Hepatocyte (in vitro differentiated cells): ENCODE measurements at regions not wholly inside any gene's neighbourhood (a gene's known extent, or its start where the extent isn't known, plus 50 kb on each side); places are given as distances from the start of the nearest gene placed in this dataset.
A peak's percentile ranks its signal among the peaks of the same experiment; 100 is the strongest.

ENCODE experiments used
- DNase-seq: peaks from one replicate; pipeline ENCODE4 v3.0.0-alpha.2; 2016; ENCODE audit warnings: low spot score
- H2AFZ ChIP-seq: fragments of 200-600 bp; sonication (generic); 2 replicates; pipeline ENCODE4 v1.6.0; 2016; ENCODE audit warnings: antibody characterized with exemption, mild to moderate bottlenecking
- H3K27ac ChIP-seq: fragments of 200-600 bp; sonication (generic); 2 replicates; pipeline ENCODE4 v1.5.1; 2016; ENCODE audit warnings: mild to moderate bottlenecking
- H3K27me3 ChIP-seq: fragments of 200-600 bp; sonication (generic); 2 replicates; pipeline ENCODE4 v1.6.1; 2016
- H3K36me3 ChIP-seq: fragments of 200-600 bp; sonication (generic); replicated peaks from 2 replicates; pipeline ENCODE4 v1.5.1; 2016; ENCODE audit warnings: low read depth; ENCODE audit not compliant: insufficient read depth
- H3K4me1 ChIP-seq: fragments of 200-600 bp; sonication (generic); 2 replicates; pipeline ENCODE4 v1.5.1; 2016; ENCODE audit warnings: mild to moderate bottlenecking, moderate library complexity; ENCODE audit not compliant: insufficient read depth
- H3K4me2 ChIP-seq: fragments of 200-600 bp; sonication (generic); 2 replicates; pipeline ENCODE4 v1.6.0; 2016
- H3K4me3 ChIP-seq: fragments of 200-600 bp; sonication (generic); 2 replicates; pipeline ENCODE4 v1.5.1; 2016; ENCODE audit warnings: mild to moderate bottlenecking
- H3K79me2 ChIP-seq: fragments of 200-600 bp; sonication (generic); 2 replicates; pipeline ENCODE4 v1.6.0; 2017; ENCODE audit warnings: mild to moderate bottlenecking
- H3K9me2 ChIP-seq: fragments of 200-600 bp; sonication (generic); replicated peaks from 2 replicates; pipeline ENCODE4 v1.6.0; 2017; ENCODE audit warnings: mild to moderate bottlenecking; ENCODE audit not compliant: insufficient read depth
- H3K9me3 ChIP-seq: fragments of 200-600 bp; sonication (generic); 2 replicates; pipeline ENCODE4 v1.5.1; 2016; ENCODE audit warnings: low read depth, mild to moderate bottlenecking
- H4K20me1 ChIP-seq: fragments of 200-600 bp; sonication (generic); 2 replicates; pipeline ENCODE4 v1.6.0; 2016; ENCODE audit warnings: mild to moderate bottlenecking; ENCODE audit not compliant: insufficient read depth, poor library complexity, severe bottlenecking
- EZH2 ChIP-seq: fragments of 200-600 bp; sonication (generic); IDR thresholded peaks from 2 replicates; pipeline ENCODE4 v1.6.1; 2016; ENCODE audit warnings: antibody characterized with exemption, mild to moderate bottlenecking, borderline replicate concordance
- EZH2phosphoT487 ChIP-seq: fragments of 200-600 bp; sonication (generic); IDR thresholded peaks from one replicate; pipeline ENCODE4 v1.6.1; 2018; ENCODE audit warnings: antibody characterized with exemption, mild to moderate bottlenecking, low read depth, moderate library complexity; ENCODE audit not compliant: unreplicated experiment, severe bottlenecking
- WGBS: methylation state at CpG from one replicate; pipeline ENCODE4 v1.1.6; 2016; ENCODE audit warnings: low lambda C conversion rate; ENCODE audit errors: missing lambda C conversion rate; 5-methylcytosine and 5-hydroxymethylcytosine counted together
- TF ChIP-seq, protein P1 (sequence below): fragments of 200-600 bp; sonication (generic); IDR thresholded peaks from 2 replicates; pipeline ENCODE4 v1.5.1; 2016; ENCODE audit warnings: antibody characterized with exemption, mild to moderate bottlenecking; ENCODE audit not compliant: poor library complexity

DNA sequence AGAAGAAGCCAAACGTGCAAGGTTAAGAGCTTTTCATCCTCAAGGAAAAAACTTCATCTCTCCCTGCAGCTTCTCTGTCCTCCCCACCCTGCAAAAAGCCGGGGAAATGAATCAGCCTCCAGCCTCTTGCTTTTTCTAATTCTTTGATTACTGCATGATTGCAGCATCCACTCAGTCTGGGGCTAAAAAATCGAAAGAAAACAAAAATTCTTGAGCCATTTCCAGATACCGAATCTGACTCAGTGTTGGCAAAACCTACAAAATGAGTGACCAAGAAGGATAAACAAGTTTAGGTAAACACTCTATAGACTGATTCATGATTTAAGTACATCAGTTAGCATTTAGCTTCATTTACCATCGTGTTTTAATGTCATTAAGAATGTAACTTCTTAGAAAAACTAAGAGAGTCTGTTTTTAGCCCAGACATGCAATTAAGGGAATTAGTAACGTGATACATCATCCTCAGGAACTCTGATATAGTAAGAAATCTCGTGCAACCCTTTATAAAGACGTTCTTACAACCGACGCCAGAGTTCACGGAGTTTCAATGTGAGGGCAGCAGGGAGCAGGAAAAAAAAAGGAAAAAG lies 287.3 kb upstream of the FOXF1 start:
- Histone ChIP-seq H3K36me3 (no peaks in the 10 kb centered on the region), H3K27ac (peak overlapping the region; percentile 89), H3K79me2 (no peaks in the 10 kb centered on the region), H2AFZ (no peak overlapping the region), H3K4me1 (peaks cover 44% of the 10 kb centered on the region), H4K20me1 (no peaks in the 10 kb centered on the region), H3K4me2 (peak overlapping the region; percentile 72), H3K9me3 (no peaks in the 10 kb centered on the region), H3K4me3 (peak overlapping the region; percentile 9), H3K9me2 (no peaks in the 10 kb centered on the region), H3K27me3 (no peaks in the 10 kb centered on the region)
- no peak for TF ChIP-seq EZH2phosphoT487
- TF ChIP-seq, protein P1, sequence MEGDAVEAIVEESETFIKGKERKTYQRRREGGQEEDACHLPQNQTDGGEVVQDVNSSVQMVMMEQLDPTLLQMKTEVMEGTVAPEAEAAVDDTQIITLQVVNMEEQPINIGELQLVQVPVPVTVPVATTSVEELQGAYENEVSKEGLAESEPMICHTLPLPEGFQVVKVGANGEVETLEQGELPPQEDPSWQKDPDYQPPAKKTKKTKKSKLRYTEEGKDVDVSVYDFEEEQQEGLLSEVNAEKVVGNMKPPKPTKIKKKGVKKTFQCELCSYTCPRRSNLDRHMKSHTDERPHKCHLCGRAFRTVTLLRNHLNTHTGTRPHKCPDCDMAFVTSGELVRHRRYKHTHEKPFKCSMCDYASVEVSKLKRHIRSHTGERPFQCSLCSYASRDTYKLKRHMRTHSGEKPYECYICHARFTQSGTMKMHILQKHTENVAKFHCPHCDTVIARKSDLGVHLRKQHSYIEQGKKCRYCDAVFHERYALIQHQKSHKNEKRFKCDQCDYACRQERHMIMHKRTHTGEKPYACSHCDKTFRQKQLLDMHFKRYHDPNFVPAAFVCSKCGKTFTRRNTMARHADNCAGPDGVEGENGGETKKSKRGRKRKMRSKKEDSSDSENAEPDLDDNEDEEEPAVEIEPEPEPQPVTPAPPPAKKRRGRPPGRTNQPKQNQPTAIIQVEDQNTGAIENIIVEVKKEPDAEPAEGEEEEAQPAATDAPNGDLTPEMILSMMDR = no peak
- no peak for TF ChIP-seq EZH2
- WGBS = 37% methylated on average over 11 of the region's 11 CpGs
- DNase-seq = peak; percentile 44

DNA sequence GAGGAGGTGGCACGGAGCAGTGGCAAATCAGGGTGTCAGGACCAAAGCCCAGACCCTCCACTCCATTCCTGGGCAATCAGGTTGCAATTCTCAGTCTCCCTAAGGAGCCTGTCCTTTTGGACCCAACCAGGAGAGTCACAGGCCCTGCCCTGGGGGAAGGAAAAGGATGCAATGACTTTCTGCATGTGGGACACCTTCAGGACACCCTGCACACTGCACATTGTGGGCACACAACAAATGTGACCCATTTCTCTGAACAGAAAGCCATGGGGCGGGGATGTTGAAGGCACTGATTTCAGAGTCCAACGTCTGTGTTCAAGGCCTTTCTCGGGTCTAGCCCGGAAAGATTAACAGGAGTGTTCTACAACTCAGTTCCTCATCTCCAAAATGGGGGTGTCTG lies 286.2 kb upstream of the FOXF1 start:
- TF ChIP-seq EZH2 = no peak
- no peak for TF ChIP-seq EZH2phosphoT487
- TF ChIP-seq, protein P1 = no peak

DNA sequence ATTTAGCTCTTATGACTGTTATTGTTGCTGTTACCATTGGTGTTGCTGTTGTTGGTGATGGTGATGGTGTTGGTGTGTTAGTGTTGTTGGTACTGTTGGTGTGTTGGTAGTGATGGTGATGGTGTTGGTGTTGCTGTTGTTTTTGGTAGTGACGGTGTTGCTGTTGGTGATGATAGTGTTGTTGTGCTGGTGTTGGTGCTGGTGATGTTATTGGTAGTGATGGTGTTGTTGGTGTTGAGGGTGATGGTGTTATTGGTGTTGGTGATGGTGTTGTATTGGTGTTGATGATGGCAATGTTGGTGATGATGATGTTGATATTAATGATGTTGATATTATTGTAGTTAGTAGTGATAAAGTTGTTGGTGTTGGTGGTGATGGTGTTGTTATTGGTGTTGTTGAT lies 285.7 kb upstream of the FOXF1 start:
- no peak for DNase-seq
- no peaks in the 10 kb centered on the region for H3K27me3 ChIP-seq
- TF ChIP-seq EZH2phosphoT487 (no peak), EZH2 (no peak)
- TF ChIP-seq, protein P1 = no peak
- H3K9me2 ChIP-seq = no peaks in the 10 kb centered on the region
- no peaks in the 10 kb centered on the region for H3K9me3 ChIP-seq
- no peak overlapping the region for H2AFZ ChIP-seq
- no peak overlapping the region for H3K4me3 ChIP-seq
- H3K4me1 ChIP-seq = peaks cover 37% of the 10 kb centered on the region
- no peaks in the 10 kb centered on the region for H4K20me1 ChIP-seq
- H3K27ac ChIP-seq = no peak overlapping the region
- no peaks in the 10 kb centered on the region for H3K36me3 ChIP-seq
- 89% methylated on average over 1 of the region's 1 CpG for WGBS
- H3K79me2 ChIP-seq = no peaks in the 10 kb centered on the region
- H3K4me2 ChIP-seq = no peak overlapping the region

More for the DNA sequence above, 286.2 kb upstream of the FOXF1 start:
- no peak for DNase-seq
- Histone ChIP-seq H3K4me1 (peaks cover 42% of the 10 kb centered on the region), H4K20me1 (no peaks in the 10 kb centered on the region), H3K27me3 (no peaks in the 10 kb centered on the region), H3K9me2 (no peaks in the 10 kb centered on the region), H2AFZ (no peak overlapping the region), H3K4me2 (no peak overlapping the region), H3K4me3 (no peak overlapping the region), H3K79me2 (no peaks in the 10 kb centered on the region), H3K9me3 (no peaks in the 10 kb centered on the region), H3K27ac (peak overlapping the region; percentile 89), H3K36me3 (no peaks in the 10 kb centered on the region)
- 96% methylated on average over 5 of the region's 5 CpGs for WGBS
